Kidney capillary endothelial cell (primary cell): ENCODE measurements at regions not wholly inside any gene's neighbourhood (a gene's known extent, or its start where the extent isn't known, plus 50 kb on each side); places are given as distances from the start of the nearest gene placed in this dataset.

Source experiments
- DNase-seq: peaks from one replicate; pipeline ENCODE4 v3.0.0-alpha.2; 2018; ENCODE audit warnings: low spot score

GRCh38 chr9:80222466-80223169 lies 650.9 kb downstream of the TLE4 start:
- DNase-seq = no peak

GRCh38 chr9:80218328-80218727 lies 646.6 kb downstream of the TLE4 start:
- DNase-seq = no peak

GRCh38 chr9:80213613-80214012 lies 641.8 kb downstream of the TLE4 start:
- no peak for DNase-seq

- no peak for DNase-seq
Measured at GRCh38 chr9:80208696-80209095, 636.9 kb downstream of the TLE4 start.

GRCh38 chr9:80204054-80204453 lies 632.3 kb downstream of the TLE4 start:
- no peak for DNase-seq

- no peak for DNase-seq
Measured at GRCh38 chr9:80197661-80198060, 625.9 kb downstream of the TLE4 start.

- DNase-seq = no peak
Measured at GRCh38 chr9:80191108-80191507, 619.3 kb downstream of the TLE4 start.

GRCh38 chr9:80188579-80188978 lies 616.8 kb downstream of the TLE4 start:
- peak; percentile 28 for DNase-seq

- no peak for DNase-seq
Measured at GRCh38 chr9:80185112-80185738, 613.5 kb downstream of the TLE4 start.

GRCh38 chr9:80177949-80178480 lies 606.2 kb downstream of the TLE4 start:
- no peak for DNase-seq

GRCh38 chr9:80175286-80176150 lies 603.8 kb downstream of the TLE4 start:
- peak; percentile 36 for DNase-seq

- no peak for DNase-seq
Measured at GRCh38 chr9:80163889-80164288, 592.1 kb downstream of the TLE4 start.

GRCh38 chr9:80158554-80159170 lies 586.9 kb downstream of the TLE4 start:
- peak; percentile 6 for DNase-seq

- peak; percentile 1 for DNase-seq
Measured at GRCh38 chr9:80158131-80158530, 586.4 kb downstream of the TLE4 start.

GRCh38 chr9:80157561-80157983 lies 585.8 kb downstream of the TLE4 start:
- DNase-seq = peak; percentile 18

GRCh38 chr9:80156756-80157472 lies 585.1 kb downstream of the TLE4 start:
- DNase-seq = no peak

GRCh38 chr9:80156262-80156661 lies 584.5 kb downstream of the TLE4 start:
- DNase-seq = no peak

GRCh38 chr9:80147866-80148265 lies 576.1 kb downstream of the TLE4 start:
- no peak for DNase-seq

GRCh38 chr9:80146466-80146865 lies 574.7 kb downstream of the TLE4 start:
- DNase-seq = peak; percentile 30

- no peak for DNase-seq
Measured at GRCh38 chr9:80144856-80145255, 573.1 kb downstream of the TLE4 start.

- DNase-seq = no peak
Measured at GRCh38 chr9:80144406-80144805, 572.6 kb downstream of the TLE4 start.
